ENCODE measurements at regions not wholly inside any gene's neighbourhood (a gene's known extent, or its start where the extent isn't known, plus 50 kb on each side); places are given as distances from the start of the nearest gene placed in this dataset.

DNA sequence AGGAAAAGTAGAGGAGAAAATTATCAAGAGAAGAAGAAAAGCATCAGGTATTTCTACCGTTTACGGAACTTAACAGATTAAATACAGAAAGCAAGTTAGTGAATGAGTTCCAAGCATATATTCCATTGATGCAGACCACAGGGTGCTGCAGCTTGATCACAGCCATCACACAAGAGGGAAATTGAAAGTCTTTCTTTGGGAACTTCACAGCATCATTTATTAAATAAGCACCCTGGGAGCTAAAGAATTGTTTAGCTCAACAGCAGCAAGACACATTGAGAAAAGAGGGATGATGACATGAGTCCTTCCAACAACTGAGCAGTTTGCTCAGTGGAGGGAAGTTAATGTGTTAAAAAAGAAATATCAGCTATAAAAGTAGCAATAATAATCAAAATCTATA, 69.3 kb upstream of the DYNC1I2 start:
- TF ChIP-seq, protein P1, sequence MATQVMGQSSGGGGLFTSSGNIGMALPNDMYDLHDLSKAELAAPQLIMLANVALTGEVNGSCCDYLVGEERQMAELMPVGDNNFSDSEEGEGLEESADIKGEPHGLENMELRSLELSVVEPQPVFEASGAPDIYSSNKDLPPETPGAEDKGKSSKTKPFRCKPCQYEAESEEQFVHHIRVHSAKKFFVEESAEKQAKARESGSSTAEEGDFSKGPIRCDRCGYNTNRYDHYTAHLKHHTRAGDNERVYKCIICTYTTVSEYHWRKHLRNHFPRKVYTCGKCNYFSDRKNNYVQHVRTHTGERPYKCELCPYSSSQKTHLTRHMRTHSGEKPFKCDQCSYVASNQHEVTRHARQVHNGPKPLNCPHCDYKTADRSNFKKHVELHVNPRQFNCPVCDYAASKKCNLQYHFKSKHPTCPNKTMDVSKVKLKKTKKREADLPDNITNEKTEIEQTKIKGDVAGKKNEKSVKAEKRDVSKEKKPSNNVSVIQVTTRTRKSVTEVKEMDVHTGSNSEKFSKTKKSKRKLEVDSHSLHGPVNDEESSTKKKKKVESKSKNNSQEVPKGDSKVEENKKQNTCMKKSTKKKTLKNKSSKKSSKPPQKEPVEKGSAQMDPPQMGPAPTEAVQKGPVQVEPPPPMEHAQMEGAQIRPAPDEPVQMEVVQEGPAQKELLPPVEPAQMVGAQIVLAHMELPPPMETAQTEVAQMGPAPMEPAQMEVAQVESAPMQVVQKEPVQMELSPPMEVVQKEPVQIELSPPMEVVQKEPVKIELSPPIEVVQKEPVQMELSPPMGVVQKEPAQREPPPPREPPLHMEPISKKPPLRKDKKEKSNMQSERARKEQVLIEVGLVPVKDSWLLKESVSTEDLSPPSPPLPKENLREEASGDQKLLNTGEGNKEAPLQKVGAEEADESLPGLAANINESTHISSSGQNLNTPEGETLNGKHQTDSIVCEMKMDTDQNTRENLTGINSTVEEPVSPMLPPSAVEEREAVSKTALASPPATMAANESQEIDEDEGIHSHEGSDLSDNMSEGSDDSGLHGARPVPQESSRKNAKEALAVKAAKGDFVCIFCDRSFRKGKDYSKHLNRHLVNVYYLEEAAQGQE (IDR thresholded peaks at IDR 0.05): no peak
- TF ChIP-seq, protein P2, sequence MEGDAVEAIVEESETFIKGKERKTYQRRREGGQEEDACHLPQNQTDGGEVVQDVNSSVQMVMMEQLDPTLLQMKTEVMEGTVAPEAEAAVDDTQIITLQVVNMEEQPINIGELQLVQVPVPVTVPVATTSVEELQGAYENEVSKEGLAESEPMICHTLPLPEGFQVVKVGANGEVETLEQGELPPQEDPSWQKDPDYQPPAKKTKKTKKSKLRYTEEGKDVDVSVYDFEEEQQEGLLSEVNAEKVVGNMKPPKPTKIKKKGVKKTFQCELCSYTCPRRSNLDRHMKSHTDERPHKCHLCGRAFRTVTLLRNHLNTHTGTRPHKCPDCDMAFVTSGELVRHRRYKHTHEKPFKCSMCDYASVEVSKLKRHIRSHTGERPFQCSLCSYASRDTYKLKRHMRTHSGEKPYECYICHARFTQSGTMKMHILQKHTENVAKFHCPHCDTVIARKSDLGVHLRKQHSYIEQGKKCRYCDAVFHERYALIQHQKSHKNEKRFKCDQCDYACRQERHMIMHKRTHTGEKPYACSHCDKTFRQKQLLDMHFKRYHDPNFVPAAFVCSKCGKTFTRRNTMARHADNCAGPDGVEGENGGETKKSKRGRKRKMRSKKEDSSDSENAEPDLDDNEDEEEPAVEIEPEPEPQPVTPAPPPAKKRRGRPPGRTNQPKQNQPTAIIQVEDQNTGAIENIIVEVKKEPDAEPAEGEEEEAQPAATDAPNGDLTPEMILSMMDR (IDR thresholded peaks at IDR 0.05; ENCODE audit: low read depth, low read length, missing input control): no peak
- TF ChIP-seq MAX (IDR thresholded peaks at IDR 0.05) (no peak), RAD21 (IDR thresholded peaks at IDR 0.05) (no peak), GABPA (IDR thresholded peaks at IDR 0.05 in 1 of 2, conservative IDR thresholded peaks at IDR 0.05 in 1 of 2) (no peak), JUND (IDR thresholded peaks at IDR 0.05) (no peak), NR2F2 (IDR thresholded peaks at IDR 0.05) (no peak), EGR1 (IDR thresholded peaks at IDR 0.05; ENCODE audit: low read depth in 2 of 2) (no peak), SP1 (IDR thresholded peaks at IDR 0.05) (no peak)
